ENCODE measurements at regions not wholly inside any gene's neighbourhood (a gene's known extent, or its start where the extent isn't known, plus 50 kb on each side); places are given as distances from the start of the nearest gene placed in this dataset.

DNA sequence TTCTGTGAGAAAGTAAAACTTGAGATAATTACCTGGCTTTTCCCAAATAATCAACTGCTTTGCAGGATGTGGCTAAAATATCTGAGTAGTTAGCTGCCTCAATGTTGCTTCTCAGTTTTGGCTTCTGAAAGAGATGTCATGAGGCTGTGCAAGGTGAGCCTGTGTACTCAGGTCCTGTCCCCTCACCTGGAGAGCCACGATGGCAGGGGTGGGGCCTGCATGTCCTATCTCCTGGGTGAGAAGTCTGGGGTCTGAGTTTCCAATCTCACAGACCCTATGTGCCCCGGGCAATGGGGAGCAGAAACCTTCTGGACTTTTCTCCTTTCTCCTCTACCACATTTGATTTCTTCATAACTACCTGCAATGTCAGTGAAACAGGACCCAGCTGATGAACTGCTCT, 338.6 kb upstream of the B3GAT1 start:
- TF ChIP-seq, protein P1, sequence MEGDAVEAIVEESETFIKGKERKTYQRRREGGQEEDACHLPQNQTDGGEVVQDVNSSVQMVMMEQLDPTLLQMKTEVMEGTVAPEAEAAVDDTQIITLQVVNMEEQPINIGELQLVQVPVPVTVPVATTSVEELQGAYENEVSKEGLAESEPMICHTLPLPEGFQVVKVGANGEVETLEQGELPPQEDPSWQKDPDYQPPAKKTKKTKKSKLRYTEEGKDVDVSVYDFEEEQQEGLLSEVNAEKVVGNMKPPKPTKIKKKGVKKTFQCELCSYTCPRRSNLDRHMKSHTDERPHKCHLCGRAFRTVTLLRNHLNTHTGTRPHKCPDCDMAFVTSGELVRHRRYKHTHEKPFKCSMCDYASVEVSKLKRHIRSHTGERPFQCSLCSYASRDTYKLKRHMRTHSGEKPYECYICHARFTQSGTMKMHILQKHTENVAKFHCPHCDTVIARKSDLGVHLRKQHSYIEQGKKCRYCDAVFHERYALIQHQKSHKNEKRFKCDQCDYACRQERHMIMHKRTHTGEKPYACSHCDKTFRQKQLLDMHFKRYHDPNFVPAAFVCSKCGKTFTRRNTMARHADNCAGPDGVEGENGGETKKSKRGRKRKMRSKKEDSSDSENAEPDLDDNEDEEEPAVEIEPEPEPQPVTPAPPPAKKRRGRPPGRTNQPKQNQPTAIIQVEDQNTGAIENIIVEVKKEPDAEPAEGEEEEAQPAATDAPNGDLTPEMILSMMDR (IDR thresholded peaks at IDR 0.05; ENCODE audit: borderline replicate concordance, control extremely low read depth, extremely low read depth, insufficient read depth, missing control alignments), result no peak
- in situ Hi-C loops (cut with MboI; ENCODE audit: low sequenced_read_pairs, unreplicated experiment), result no loop called here
- no peak for DNase-seq (ENCODE audit: low spot score)

DNA sequence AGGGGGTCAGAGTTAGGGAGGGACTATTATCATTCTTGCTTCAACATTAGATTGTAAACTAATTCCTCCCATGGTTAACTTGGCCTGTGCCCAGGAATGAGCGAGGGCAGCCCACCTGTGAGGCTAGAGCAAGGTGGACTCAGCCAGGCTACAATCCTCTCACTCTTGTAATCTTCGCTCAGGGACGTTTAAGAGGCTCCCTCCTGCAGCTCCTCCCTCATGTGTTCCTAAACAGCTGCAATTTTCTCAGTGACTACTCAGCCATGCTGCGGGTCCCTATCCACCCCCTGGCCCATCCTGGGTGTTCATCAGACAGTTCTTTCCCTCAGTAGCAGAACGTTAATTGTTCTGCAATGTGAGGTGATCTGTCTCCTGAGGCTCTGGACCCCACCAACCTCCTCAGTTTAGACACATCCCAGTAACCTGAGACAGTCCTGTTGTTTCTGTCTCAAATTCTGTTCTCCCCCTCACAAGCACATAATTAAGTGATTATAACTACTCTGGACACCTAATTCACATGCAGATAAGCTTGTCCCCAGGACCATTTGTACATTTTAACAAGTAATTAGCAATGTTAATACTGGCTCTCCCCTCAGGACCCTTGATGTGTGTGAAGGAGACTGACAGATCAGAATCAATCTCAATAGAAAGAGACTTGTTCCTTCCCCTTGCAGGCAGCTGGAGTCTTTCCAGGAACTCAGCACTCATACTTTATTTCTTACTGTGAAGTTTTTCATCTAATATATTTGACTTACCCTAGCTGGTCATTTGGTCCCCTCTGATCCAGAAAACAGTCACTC, 337.2 kb upstream of the B3GAT1 start:
- DNase-seq (ENCODE audit: low spot score), result no peak
- in situ Hi-C loops (cut with MboI; ENCODE audit: low sequenced_read_pairs, unreplicated experiment), result no loop called here
- TF ChIP-seq, protein P1 (IDR thresholded peaks at IDR 0.05; ENCODE audit: borderline replicate concordance, control extremely low read depth, extremely low read depth, insufficient read depth, missing control alignments), result no peak

DNA sequence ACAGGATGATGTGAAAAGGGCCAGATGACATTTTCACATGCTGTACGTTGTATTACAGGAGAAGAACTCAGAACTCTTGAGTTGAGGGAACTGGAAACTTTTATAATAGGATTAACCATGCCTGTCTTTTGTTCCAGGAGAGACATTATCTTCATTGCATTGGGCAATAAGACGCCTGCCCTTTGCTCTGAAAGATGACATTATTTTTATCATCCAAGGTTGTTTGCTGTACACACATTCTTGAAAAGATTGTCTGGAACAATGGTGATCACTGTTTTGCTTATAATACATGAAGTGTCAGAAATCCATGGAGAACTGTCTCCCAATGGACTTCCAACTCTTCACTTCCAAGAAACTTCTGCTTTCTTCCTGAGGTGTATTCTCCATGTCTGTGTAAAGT, 334.6 kb upstream of the B3GAT1 start:
- in situ Hi-C loops (cut with MboI; ENCODE audit: low sequenced_read_pairs, unreplicated experiment), result no loop called here
- TF ChIP-seq, protein P1 (IDR thresholded peaks at IDR 0.05; ENCODE audit: borderline replicate concordance, control extremely low read depth, extremely low read depth, insufficient read depth, missing control alignments), result no peak
- no peak for DNase-seq (ENCODE audit: low spot score)

DNA sequence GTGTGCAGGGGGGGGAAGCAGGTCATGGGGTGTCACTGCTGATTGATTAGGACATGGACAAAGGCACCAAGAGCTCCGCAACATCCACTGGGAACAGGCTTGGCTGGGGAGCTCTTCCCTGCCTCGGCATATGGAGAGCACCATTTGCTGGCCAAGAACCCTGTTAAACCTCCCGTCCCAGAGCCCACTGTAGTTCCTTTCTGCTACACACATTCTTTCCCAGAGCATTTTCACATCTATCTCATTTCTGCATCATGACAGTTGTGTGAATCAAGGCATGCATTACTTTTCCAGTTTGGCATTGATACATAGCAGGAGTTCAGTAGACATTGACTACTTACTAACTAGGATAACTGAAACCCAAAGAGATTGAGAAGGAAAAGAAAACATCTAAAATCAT, 333.4 kb upstream of the B3GAT1 start:
- in situ Hi-C loops (cut with MboI; ENCODE audit: low sequenced_read_pairs, unreplicated experiment), result no loop called here
- TF ChIP-seq, protein P1 (IDR thresholded peaks at IDR 0.05; ENCODE audit: borderline replicate concordance, control extremely low read depth, extremely low read depth, insufficient read depth, missing control alignments), result no peak
- no peak for DNase-seq (ENCODE audit: low spot score)

DNA sequence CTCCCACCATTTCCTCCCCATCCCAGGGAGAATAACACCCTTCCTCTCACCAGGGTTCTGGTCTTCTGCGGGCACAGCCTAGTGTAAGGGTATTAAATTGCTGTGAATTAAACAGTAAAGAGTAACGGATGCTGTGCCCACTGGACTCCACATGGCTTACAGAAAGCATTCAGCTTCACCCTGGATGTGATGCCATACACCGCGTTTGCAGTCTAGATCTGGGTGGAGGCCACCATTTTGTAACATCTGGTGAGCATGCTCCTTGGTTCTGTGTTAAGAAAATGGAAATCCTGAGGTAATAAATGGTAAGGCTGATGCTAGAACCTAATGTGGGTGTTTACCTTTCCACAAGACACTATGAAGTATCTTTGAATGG, 331.8 kb upstream of the B3GAT1 start:
- in situ Hi-C loops (cut with MboI; ENCODE audit: low sequenced_read_pairs, unreplicated experiment), result no loop called here
- TF ChIP-seq, protein P1 (IDR thresholded peaks at IDR 0.05; ENCODE audit: borderline replicate concordance, control extremely low read depth, extremely low read depth, insufficient read depth, missing control alignments), result no peak
- no peak for DNase-seq (ENCODE audit: low spot score)

DNA sequence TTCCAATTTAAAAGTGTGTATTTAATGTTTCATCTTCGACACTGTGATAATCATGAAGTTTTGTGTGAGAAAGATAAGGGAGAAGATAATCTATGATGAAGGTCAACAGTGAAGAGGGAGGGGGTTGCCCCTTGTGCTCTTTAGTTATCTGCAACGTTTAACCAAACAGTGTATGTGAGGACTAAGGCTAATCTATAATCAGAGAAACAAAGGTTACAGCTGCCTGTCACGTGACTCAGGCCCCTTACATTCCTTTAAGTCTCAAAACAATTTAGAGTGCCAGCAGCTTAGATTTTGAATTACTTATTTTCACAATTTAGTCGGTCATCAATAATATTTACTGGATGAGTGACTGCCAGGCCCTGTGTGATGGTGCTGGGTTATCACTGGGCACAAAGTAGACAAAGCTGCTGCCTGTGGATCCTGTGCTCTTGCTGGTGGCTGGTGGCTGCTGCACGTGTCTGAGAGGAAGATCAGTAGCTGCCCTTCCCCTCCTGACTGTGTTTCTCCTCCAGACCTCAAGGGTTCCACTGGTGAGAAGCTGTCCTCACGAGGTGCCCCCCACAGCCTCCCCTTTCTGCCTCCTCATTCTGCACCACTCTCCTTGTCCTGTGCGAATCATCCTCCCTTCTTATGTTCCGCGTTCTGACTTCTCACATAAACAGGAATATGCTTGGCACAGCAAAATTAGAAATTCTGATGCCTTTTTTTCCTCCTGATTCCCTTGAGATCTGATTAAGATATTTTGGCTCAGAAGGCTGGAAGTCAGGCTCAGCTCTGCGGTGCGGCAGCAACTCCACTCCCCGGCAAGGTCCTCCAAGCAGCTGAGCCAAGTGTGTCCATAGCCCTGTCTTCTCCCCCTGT, 331.1 kb upstream of the B3GAT1 start:
- DNase-seq (ENCODE audit: low spot score), result no peak
- TF ChIP-seq, protein P1 (IDR thresholded peaks at IDR 0.05; ENCODE audit: borderline replicate concordance, control extremely low read depth, extremely low read depth, insufficient read depth, missing control alignments), result no peak
- in situ Hi-C loops (cut with MboI; ENCODE audit: low sequenced_read_pairs, unreplicated experiment), result no loop called here

Measured in GM13976 (cell line).